H1 (cell line): ENCODE measurements at regions not wholly inside any gene's neighbourhood (a gene's known extent, or its start where the extent isn't known, plus 50 kb on each side); places are given as distances from the start of the nearest gene placed in this dataset.

ENCODE experiments used
- CTCF ChIA-PET: fragments of 300-600 bp; sonication (Branson Sonifier 250); formaldehyde crosslinking; loops from one replicate; lab custom pipeline; 2021; ENCODE audit not compliant: partially characterized antibody; lab: Charles Lee
- POLR2A ChIA-PET: fragments of 300-600 bp; sonication (Branson Sonifier 250); formaldehyde crosslinking; loops from one replicate; lab custom pipeline; 2021; ENCODE audit warnings: inconsistent platforms; ENCODE audit not compliant: partially characterized antibody; lab: Charles Lee
- DNase-seq, 2 experiments: peaks; one replicate each; pipeline versions ENCODE4 v3.0.0 to v3.0.0-alpha.2; 2010 to 2022; ENCODE audit warnings: low spot score in 2 of 2, low read depth in 1 of 2, mixed read lengths in 1 of 2
- FAIRE-seq: peaks from 2 replicates; lab custom pipeline; 2011; peaks lifted over from hg19 to GRCh38; lab: Jason Lieb, UNC
- H2AFZ ChIP-seq: 2 replicates; pipeline ENCODE4 v1.8.1; 2012; ENCODE audit warnings: low read length, inconsistent platforms
- H2AK5ac ChIP-seq: 2 replicates; pipeline ENCODE4 v1.6.1; 2013; ENCODE audit warnings: low read depth, low read length
- H2BK120ac ChIP-seq: replicated peaks from 2 replicates; pipeline ENCODE3; 2013; ENCODE audit warnings: low read depth, low read length, inconsistent platforms
- H2BK12ac ChIP-seq: 2 replicates; pipeline ENCODE4 v1.6.1; 2013; ENCODE audit warnings: low read depth, low read length
- H2BK15ac ChIP-seq: 2 replicates; pipeline ENCODE4 v1.6.1; 2013; ENCODE audit warnings: low read length
- H2BK20ac ChIP-seq: 2 replicates; pipeline ENCODE4 v1.6.1; 2013; ENCODE audit warnings: low read length
- H2BK5ac ChIP-seq: 2 replicates; pipeline ENCODE4 v1.6.1; 2013; ENCODE audit warnings: low read depth, low read length
- H3K14ac ChIP-seq: 2 replicates; pipeline ENCODE4 v1.6.1; 2013; ENCODE audit warnings: inconsistent platforms; ENCODE audit not compliant: insufficient read length
- H3K18ac ChIP-seq: 2 replicates; pipeline ENCODE4 v1.6.1; 2013; ENCODE audit warnings: low read length; ENCODE audit errors: extremely low read depth
- H3K23ac ChIP-seq: 2 replicates; pipeline ENCODE4 v1.6.1; 2013; ENCODE audit warnings: inconsistent platforms; ENCODE audit not compliant: insufficient read length
- H3K23me2 ChIP-seq: 2 replicates; pipeline ENCODE4 v1.6.1; 2013; ENCODE audit warnings: low read depth, low read length
- H3K27ac ChIP-seq: 2 replicates; pipeline ENCODE4 v1.6.1; 2011; ENCODE audit warnings: low read depth, low read length, inconsistent platforms
- H3K27me3 ChIP-seq, 4 experiments: replicated peaks in 1 of 4; 1 replicate in 1 of 4; 2 replicates in 3 of 4; pipeline versions ENCODE4 v1.6.1 to v1.8.1; 2011 to 2013; ENCODE audit warnings: low read length in 3 of 4, mild to moderate bottlenecking in 3 of 4, inconsistent platforms in 2 of 4, mixed read lengths in 2 of 4, moderate library complexity in 1 of 4; ENCODE audit not compliant: control insufficient read depth in 3 of 4, insufficient read depth in 3 of 4; ENCODE audit errors: extremely low read depth in 1 of 4
- H3K36me3 ChIP-seq, 4 experiments: 2 replicates each; pipeline versions ENCODE4 v1.6.1 to v1.8.1; 2011 to 2013; ENCODE audit warnings: mild to moderate bottlenecking in 4 of 4, low read length in 3 of 4, moderate library complexity in 2 of 4, control low read depth in 1 of 4, inconsistent platforms in 1 of 4; ENCODE audit not compliant: insufficient read depth in 4 of 4, control insufficient read depth in 2 of 4
- H3K4ac ChIP-seq: replicated peaks from 2 replicates; pipeline ENCODE3; 2013; ENCODE audit warnings: low read length, low read depth, mixed read lengths, inconsistent platforms; ENCODE audit not compliant: insufficient read length
- H3K4me1 ChIP-seq, 4 experiments: replicated peaks in 1 of 4; 1 replicate in 1 of 4; 2 replicates in 3 of 4; pipeline versions ENCODE4 v1.6.1 to v1.8.1; 2011 to 2013; ENCODE audit warnings: low read length in 3 of 4, inconsistent platforms in 2 of 4, mixed read lengths in 1 of 4; ENCODE audit not compliant: insufficient read depth in 4 of 4, control insufficient read depth in 3 of 4
- H3K4me2 ChIP-seq, 2 experiments: 2 replicates each; pipeline versions ENCODE4 v1.6.1 to v1.8.1; 2011 to 2013; ENCODE audit warnings: low read depth in 2 of 2, low read length in 2 of 2, control low read depth in 1 of 2, inconsistent platforms in 1 of 2, mild to moderate bottlenecking in 1 of 2; ENCODE audit not compliant: insufficient read depth in 1 of 2
- H3K4me3 ChIP-seq, 4 experiments: fragments of 200-600, 300-600 bp in 1 of 4; sonication (generic), shearing (Covaris generic), sonication (Bioruptor Twin) in 1 of 4; 2 replicates each; pipeline versions ENCODE4 v1.5.1 to v1.8.1; 2011 to 2016; ENCODE audit warnings: low read length in 4 of 4, low read depth in 3 of 4, control low read depth in 2 of 4, inconsistent platforms in 2 of 4, mild to moderate bottlenecking in 2 of 4, mixed read lengths in 1 of 4, moderate library complexity in 1 of 4; ENCODE audit not compliant: insufficient read depth in 2 of 4; ENCODE audit errors: extremely low read depth in 1 of 4
- H3K56ac ChIP-seq: replicated peaks from 2 replicates; pipeline ENCODE3; 2013; ENCODE audit warnings: low read depth, mild to moderate bottlenecking, mixed read lengths, low read length, inconsistent platforms; ENCODE audit not compliant: insufficient read length
- H3K79me1 ChIP-seq: 2 replicates; pipeline ENCODE4 v1.6.1; 2013; ENCODE audit warnings: low read depth, low read length, control low read depth
- H3K79me2 ChIP-seq, 2 experiments: 2 replicates each; pipeline versions ENCODE4 v1.6.1 to v1.8.1; 2012 to 2013; ENCODE audit warnings: low read length in 2 of 2, mild to moderate bottlenecking in 2 of 2, inconsistent platforms in 1 of 2; ENCODE audit not compliant: insufficient read depth in 2 of 2, control insufficient read depth in 1 of 2
- H3K9ac ChIP-seq, 4 experiments: replicated peaks in 1 of 4; 1 replicate in 1 of 4; 2 replicates in 3 of 4; pipeline versions ENCODE4 v1.6.1 to v1.8.1; 2011 to 2013; ENCODE audit warnings: low read depth in 3 of 4, low read length in 3 of 4, control low read depth in 2 of 4, mild to moderate bottlenecking in 2 of 4, moderate library complexity in 2 of 4, inconsistent platforms in 1 of 4; ENCODE audit errors: extremely low read depth in 1 of 4
- H3K9me3 ChIP-seq, 2 experiments: 2 replicates each; pipeline versions ENCODE4 v1.6.1 to v1.8.1; 2012 to 2013; ENCODE audit warnings: mild to moderate bottlenecking in 2 of 2, moderate library complexity in 2 of 2, control low read depth in 1 of 2, inconsistent platforms in 1 of 2, low read depth in 1 of 2, low read length in 1 of 2, mixed read lengths in 1 of 2; ENCODE audit not compliant: insufficient read depth in 2 of 2
- H4K20me1 ChIP-seq, 2 experiments: replicated peaks in 1 of 2; 2 replicates each; pipeline versions ENCODE3 to v1.8.1; 2011 to 2013; ENCODE audit warnings: inconsistent platforms in 2 of 2, low read length in 2 of 2, mild to moderate bottlenecking in 1 of 2; ENCODE audit not compliant: insufficient read depth in 2 of 2, control insufficient read depth in 1 of 2
- H4K5ac ChIP-seq: 2 replicates; pipeline ENCODE4 v1.6.1; 2013; ENCODE audit warnings: low read length, low read depth, mixed read lengths, inconsistent platforms; ENCODE audit not compliant: insufficient read length
- H4K8ac ChIP-seq: 2 replicates; pipeline ENCODE4 v1.8.0; 2013; ENCODE audit warnings: mild to moderate bottlenecking, moderate library complexity, low read length, inconsistent platforms; ENCODE audit not compliant: insufficient read depth; ENCODE audit errors: extremely low read depth
- H4K91ac ChIP-seq: replicated peaks from 2 replicates; pipeline ENCODE3; 2013; ENCODE audit warnings: low read length, mixed read lengths, inconsistent platforms; ENCODE audit not compliant: insufficient read length
- BRCA1 ChIP-seq: IDR thresholded peaks from 2 replicates; pipeline ENCODE4 v1.6.1; 2012; ENCODE audit warnings: low read depth, low read length, improper control_type of control experiment
- NRF1 ChIP-seq: IDR thresholded peaks from 2 replicates; pipeline ENCODE4 v1.6.1; 2011; ENCODE audit warnings: mild to moderate bottlenecking, low read depth, low read length, improper control_type of control experiment
- WGBS, 2 experiments: shearing (Covaris generic) in 1 of 2; methylation state at CpG; one replicate each; pipeline versions ENCODE4 v1.1.6 to v1.1.7; 2013 to 2015; ENCODE audit warnings: low lambda C conversion rate in 2 of 2, mixed read lengths in 2 of 2, inconsistent platforms in 1 of 2, low coverage in 1 of 2, missing lambda C conversion rate in 1 of 2; ENCODE audit not compliant: insufficient replicate concordance in 2 of 2, insufficient coverage in 1 of 2, insufficient read length in 1 of 2; ENCODE audit errors: extremely low coverage in 1 of 2, missing lambda C conversion rate in 1 of 2; 5-methylcytosine and 5-hydroxymethylcytosine counted together

DNA sequence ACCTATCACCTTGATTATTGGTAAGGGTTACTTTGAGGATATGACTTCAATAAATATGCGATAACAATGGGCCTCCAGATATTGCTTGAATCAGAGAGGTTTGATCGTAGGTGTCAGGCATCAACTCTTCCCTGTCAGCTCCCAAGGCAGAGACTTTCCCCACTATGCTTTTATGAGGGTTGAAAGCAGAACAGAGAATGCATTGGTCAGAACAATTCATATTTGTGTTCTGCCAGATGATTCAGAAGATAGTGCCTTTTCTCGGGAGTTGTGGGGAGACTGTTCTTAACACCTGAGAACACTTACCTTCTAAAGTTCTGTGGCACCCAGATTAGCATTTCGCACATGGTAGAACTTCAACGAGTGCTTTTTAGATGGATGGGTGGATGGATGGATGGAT, 386.3 kb upstream of the CADM1 start:
- no peak overlapping the region for H4K8ac ChIP-seq
- 88% methylated on average over 5 of the region's 5 CpGs; no CpG with 5 or more reads in 1 of the 2 experiments for WGBS, 2 experiments
- FAIRE-seq = no peak

More for the DNA sequence above, 386.3 kb upstream of the CADM1 start:
- no peak overlapping the region for H4K5ac ChIP-seq
- no peak overlapping the region for H3K27ac ChIP-seq
- no peaks in the 10 kb centered on the region for H4K20me1 ChIP-seq
- H2BK20ac ChIP-seq = no peak overlapping the region
- no peak overlapping the region for H3K9ac ChIP-seq
- H2BK12ac ChIP-seq = no peak overlapping the region
- H2BK5ac ChIP-seq = no peak overlapping the region
- ChIA-PET CTCF (interaction anchor here (0.8 to 1.9 kb wide), 2 partner anchors 22 to 41 kb away, joined by 4 to 6 read pairs; no protein-coding TSS in a partner anchor), POLR2A (no interaction called here)
- no peak overlapping the region for H2AFZ ChIP-seq
- no peak overlapping the region for H3K18ac ChIP-seq
- H3K14ac ChIP-seq = no peak overlapping the region
- no peaks in the 10 kb centered on the region for H3K36me3 ChIP-seq
- H2AK5ac ChIP-seq = no peak overlapping the region
- no peak overlapping the region for H3K23ac ChIP-seq
- H3K4me3 ChIP-seq = no peak overlapping the region
- H3K4me1 ChIP-seq = no peaks in the 10 kb centered on the region; a peak in 1 of 7 replicates
- no peak overlapping the region for H2BK120ac ChIP-seq
- H3K27me3 ChIP-seq = no peaks in the 10 kb centered on the region
- H3K4ac ChIP-seq = no peak overlapping the region
- H3K9me3 ChIP-seq = no peaks in the 10 kb centered on the region
- H3K4me2 ChIP-seq = no peak overlapping the region
- no peaks in the 10 kb centered on the region for H3K79me2 ChIP-seq
- no peaks in the 10 kb centered on the region for H3K79me1 ChIP-seq
- TF ChIP-seq BRCA1 (no peak), NRF1 (no peak)
- TF ChIP-seq, all 59 proteins: peak for 0
- DNase-seq = no peak
- peaks cover 4% of the 10 kb centered on the region; the same call in 1 of the 2 replicates for H3K23me2 ChIP-seq
- H2BK15ac ChIP-seq = no peak overlapping the region
- H3K56ac ChIP-seq = no peak overlapping the region
- H4K91ac ChIP-seq = no peak overlapping the region
